Activated naive CD4-positive, alpha-beta T cell treated with Interleukin-2 at 50 U/mL for 16 hours (primary cell): ENCODE measurements at regions not wholly inside any gene's neighbourhood (a gene's known extent, or its start where the extent isn't known, plus 50 kb on each side); places are given as distances from the start of the nearest gene placed in this dataset.
"Not testable (repeated sequence)": the region's sequence is repeated elsewhere in the genome, so short reads cannot be mapped to it uniquely, and the experiment has no call there.

Source experiments
- DNase-seq: peaks from one replicate; pipeline ENCODE4 v3.0.0-alpha.2; 2020

DNA sequence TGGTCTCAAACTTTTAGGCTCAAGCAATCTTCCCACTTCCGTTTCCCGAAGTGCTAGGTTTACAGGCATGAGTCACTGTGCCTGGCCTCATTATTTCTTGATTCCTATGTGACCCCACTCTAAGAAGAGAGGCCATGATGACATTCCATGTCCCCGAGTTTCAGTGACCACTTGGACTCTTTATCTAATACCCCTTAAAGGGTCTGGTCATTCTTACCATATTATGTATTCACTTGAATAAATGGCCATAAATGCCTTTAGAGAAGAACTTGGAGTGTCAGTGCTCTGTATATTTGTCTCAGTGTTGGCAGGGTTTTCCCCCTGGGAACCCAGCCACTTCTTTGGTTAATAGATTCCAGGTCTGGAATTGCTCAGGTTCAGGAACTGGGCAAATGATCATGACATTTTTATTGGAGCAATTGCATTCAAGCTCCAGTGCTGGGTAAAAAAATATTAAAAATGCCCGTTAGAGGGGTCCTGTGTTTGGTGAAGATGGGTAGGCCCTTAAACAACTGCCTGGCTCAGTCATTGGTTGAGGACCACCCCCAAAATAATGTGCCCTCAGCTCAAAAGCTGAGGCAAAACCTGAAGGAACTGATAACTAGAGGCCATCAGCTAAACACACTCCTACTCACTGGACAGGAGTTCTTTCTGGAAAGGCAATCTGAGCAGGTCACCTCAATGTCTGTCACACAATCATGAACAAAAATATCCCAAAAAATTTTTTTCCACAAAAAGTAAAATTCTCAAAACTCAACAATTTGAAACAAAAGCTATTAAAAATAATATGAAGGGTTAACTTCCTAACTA, 186.6 kb upstream of the ZNF608 start:
- DNase-seq, result no peak

DNA sequence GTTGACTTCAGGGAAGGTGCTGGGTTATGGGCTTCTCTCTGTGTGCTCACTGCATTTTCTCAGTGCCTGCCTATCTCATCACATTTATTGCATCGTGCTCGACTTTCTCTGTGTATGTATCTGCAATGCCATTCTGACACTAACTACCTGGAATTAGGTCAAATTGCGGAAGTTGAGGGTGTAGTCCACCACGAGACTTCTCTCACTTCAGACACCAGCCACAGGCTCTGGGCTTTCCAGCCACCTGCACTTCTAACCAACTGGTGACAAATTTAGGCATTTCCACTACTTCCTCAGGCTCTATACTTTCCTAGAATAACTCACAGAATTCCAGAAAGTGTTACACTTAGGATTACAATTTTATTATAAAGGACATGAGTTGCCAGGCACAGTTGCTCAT, 188.6 kb upstream of the ZNF608 start:
- no peak for DNase-seq

DNA sequence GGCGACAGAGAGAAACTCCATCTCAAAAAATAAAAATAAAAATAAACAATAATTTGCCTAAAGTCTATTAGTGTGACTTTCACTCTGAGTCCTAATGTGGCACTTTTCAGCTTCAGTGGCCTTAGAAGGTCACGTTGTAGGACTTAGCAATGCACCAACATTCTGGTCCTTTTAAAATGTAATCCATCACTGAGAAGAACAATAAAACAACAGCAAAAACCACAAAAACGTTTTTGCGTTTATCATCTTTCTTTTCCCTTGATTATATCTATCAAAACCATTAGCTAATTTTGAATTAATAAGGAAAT, 190.1 kb upstream of the ZNF608 start:
- no peak for DNase-seq

DNA sequence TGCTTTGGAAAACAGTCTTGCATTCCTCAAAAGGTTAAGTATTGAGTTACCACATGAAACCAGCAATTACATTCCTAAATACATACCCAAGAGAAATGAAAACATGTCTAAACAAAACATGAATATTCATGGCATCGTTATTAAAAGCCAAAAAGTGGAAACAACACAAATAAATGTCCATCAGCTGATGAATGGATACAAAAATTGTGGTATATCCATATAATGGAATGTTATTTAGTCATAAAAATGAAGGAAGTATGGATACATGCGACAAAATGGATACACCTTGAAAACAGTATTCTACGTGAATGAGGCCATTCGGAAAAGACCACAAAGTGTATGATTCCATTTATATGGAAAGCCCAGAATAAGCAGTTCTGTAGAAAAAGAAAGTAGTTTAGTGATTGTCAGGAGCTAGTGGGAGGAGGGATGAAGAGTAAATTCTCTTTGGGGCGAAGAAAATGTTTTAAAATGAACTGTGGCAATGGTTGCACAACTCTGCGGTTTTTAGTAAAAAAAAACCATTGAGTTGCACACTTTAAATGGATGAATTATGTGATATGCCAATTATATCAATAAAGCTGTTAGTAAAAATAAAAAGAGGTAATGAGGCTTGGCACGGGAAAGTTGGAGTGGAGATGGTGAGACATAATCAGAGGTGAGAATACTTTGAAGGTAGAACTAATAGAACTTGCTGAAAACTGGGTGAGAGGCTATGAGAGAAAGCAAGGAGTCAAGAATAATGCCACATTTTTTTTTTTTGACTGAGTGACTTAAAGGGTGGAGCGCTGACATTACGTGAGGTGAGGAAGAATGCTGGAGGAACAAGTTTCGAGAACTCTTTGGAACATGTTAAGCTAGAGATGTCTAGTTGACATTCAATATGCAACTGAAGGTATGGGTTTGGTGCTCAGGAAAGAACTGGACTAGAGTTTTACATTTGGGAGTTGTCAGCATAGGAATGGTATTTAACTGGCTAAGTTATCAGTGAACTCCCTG, 194.9 kb upstream of the ZNF608 start:
- DNase-seq, result no peak

DNA sequence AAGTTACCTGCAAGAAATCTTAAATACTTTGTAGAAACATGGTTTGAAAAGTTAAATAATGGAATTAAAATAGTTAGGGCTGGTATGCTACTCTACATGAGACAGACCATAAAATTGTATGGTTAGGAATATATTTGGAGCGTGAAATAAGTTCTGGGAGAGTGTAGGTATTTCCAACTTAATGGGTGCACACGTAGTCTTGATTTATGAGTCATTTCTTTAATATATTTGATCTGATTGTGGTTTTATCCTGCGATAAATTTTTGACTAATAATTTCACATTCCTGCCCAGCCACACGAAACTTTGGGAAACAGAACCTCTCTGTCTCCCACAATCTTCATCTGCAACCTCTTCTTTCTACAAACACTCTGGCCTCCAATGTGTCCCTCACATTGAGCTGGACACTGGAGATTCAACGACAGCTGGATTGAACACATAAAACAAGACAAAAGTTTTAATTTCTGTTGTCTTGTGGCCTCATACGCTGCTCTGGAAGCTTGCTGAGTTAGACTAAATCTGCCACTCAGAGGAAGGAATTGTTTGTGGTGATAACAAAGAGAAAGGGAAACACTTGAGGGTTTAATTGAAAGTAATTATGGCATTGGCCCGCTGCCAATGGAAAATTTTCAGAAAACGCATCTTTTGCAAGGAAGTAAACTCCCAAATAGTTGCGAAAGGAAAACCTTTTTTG, 201.8 kb upstream of the ZNF608 start:
- DNase-seq, result no peak

GRCh38 chr5:124948754-124949275, 202.4 kb upstream of the ZNF608 start:
- no peak for DNase-seq

DNA sequence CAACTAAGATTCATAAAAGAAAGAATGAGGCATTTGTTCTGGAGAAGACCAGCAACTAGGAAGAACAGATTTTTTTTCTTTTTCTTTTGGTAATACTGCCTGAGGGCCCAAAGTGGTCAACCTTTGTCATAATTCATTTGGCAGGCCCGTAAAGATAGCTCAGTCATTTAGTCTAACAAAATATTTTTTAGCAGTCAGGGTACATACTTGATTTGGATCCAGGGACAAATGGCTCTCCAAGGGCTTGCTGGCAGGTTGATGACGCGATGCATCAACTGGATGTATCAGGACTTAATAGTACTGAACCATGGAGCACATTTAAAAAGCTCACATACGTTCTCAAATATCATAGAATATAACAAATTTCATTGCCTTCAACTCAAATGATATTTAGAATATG, 203.4 kb upstream of the ZNF608 start:
- DNase-seq, result no peak

GRCh38 chr5:124951105-124951504, 204.7 kb upstream of the ZNF608 start:
- no peak for DNase-seq

- no peak for DNase-seq
Observed at GRCh38 chr5:124951661-124952060, 205.2 kb upstream of the ZNF608 start.

DNA sequence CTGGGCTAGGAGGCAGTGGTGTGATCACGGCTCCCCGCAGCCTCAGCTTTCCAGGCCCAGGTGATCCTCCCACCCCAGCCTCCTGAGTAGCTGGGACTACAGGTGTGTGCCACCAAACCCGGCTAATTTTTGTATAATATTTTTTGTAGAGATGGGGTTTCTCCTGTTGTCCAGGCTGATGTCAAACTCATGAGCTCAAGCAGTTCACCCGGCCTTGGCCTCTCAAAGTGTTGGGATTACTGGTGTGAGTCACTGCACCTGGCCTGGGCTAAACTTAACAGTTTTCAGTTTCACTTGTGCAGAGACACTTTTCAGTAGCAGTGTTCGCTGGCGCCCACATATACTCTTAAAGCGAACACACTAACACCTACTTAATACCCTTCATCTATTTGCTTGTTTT, 205.6 kb upstream of the ZNF608 start:
- no peak for DNase-seq

DNA sequence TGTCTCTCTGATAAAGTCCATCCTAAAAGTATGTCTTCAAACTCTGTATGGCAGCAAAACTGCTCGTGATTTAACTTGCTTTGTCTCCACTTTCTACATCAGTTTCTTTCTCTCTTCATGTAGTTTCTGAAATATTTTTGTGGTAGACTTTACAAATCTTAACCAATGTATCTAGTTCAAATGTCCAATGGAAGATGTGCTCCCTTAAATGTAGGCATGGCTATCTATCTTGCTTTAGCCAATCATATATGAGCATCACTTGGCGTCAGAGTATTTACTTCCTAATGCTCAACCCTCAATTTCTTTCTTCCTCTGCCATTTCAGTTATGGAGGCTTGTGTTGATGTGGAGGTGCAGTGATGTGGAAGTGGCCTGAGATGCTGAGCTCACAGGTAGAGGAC, 206.1 kb upstream of the ZNF608 start:
- DNase-seq, result no peak

- no peak for DNase-seq
Observed at GRCh38 chr5:124954784-124955183, 208.3 kb upstream of the ZNF608 start.

DNA sequence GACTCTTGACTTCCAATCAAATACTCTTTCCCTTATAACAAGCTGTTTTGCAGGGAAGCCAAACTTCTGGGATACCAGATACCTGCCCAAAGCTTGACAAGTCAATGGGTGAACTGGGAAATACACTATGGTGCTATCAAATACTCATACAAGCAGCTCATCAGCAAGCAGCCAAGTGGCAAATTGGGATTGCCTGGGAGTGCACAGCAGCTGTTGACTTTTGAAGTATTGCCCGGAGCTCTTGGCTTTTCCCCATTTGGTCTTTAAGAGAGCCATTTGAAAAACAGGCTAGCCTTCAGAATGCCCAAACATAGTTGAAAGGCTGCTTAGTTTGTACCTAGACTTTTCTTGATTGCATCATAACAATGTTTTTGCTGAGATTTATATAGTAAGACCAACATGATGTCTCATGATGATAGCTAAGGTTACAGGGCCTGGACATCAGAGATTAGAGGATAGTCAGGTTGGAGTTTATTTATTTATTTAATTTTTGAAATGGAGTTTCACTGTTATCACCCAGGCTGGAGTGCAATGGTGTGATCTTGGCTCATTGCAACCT, 210.1 kb upstream of the ZNF608 start:
- no peak for DNase-seq

GRCh38 chr5:124957063-124957462, 210.6 kb upstream of the ZNF608 start:
- DNase-seq, result no peak

- no peak for DNase-seq
Observed at GRCh38 chr5:124960266-124960665, 213.8 kb upstream of the ZNF608 start.

DNA sequence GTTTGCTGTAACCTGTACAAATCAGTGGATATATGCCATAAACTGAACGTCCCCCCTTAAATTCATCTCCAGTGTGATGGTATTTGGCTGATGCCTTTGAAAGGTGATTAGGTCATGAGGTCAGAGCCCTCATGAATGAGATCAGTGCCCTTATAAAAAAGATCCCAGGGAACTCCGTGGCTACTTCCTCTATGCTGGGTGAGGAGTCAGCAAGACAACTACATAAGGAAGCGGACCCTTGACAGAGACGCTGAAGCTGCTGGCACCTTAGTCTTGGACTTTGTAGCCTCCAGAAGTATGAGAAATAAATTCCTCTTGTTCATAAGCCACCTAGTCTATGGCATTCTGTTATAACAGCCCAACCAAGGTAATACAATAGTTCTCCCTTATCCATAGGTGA, 215.1 kb upstream of the ZNF608 start:
- no peak for DNase-seq

DNA sequence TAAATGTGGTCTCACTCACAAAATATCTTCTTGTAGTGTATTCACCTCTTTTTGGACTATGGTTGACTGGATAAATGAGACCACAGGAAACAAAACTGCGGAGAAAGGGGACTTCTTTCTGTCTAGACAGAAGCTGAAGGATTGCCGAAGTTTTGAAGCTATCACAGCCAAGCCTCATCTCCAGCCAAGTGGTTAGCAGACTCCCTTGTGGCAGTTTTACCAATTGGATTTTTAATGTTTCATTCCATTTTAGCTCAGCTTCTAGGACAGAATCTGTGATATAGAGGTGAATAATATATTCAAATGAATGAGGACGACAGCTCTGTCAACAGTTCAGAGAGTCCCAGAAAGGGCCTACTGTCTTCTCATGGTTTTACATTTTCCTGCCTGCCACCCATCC, 215.7 kb upstream of the ZNF608 start:
- DNase-seq, result no peak

GRCh38 chr5:124962735-124963134, 216.3 kb upstream of the ZNF608 start:
- no peak for DNase-seq

DNA sequence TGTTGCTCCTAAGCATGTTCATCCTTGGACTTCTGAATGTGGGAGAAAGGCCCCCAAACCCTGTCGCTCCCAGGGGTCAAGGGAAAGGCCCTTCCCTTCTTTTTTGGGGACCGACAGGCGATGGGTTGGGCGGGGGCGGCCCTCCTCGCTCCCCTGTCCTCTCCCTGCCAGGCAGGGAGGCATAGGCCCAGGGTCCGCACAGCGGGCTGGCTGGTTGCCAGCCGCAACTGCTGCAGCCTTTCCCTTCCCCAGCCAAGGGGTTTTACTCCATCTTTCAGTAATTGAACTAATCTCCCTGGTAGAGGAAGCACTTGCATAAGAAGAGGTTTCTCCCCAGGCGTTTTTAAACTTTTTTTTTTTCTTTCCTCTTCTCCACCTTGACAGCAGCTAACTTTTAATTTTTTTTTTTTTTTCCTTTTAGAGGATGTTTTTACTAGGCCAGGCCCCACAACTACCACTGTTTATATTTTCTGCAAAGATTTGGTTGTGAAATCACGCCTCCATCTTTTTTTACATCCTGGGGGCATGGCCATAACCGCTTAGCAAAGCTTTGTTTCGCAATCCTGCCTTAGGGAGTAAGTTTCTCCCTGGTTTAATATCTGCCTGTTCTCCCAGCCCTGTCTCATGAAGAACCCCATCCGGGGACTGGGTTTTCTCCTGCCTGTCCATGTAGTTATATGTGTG, 216.9 kb upstream of the ZNF608 start:
- no peak for DNase-seq

GRCh38 chr5:124966741-124967140, 220.3 kb upstream of the ZNF608 start:
- not testable (repeated sequence) for DNase-seq

GRCh38 chr5:124970381-124970780, 223.9 kb upstream of the ZNF608 start:
- DNase-seq, result not testable (repeated sequence)

DNA sequence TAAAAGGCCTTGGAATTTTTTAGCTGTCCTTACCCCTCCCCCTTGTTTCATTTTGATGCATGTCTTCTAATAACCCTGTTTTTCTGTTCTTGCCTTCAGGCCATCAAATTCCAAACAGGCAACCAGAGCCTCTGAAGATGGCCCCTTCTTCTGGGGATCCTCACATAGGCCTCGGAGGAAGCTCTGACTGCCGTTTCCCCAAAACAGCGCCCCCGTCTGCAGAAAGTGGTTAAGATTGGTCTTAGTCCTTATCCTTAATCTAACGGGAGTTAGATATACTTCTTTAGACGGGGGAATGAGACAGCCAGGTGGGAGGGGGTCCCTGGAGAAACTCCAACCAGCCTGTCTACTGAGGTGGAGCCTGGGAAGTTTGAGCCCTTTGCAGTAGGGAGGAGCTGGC, 226.3 kb upstream of the ZNF608 start:
- DNase-seq, result no peak
